ENCODE measurements at regions not wholly inside any gene's neighbourhood (a gene's known extent, or its start where the extent isn't known, plus 50 kb on each side); places are given as distances from the start of the nearest gene placed in this dataset.

DNA sequence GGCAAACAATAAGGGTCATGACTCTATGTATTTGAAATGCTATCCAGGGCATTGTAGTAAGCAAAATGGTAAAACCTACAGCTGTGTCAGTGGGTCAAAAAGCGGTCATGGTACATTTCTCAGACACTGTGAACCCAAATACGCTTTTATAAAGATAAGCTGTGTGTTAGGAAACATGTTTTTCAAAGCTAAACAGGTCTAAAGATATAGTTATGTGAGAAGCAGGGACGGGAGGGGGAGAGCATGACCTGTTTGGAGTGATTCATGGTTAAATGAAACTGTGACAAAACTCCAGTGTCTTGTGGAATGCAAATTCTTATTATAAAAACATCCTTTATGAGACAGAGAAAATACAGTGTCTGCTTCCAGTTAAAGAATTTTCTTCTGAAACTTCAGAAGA lies 205.4 kb upstream of the BMP2 start:
- Histone ChIP-seq H3K56ac (ENCODE audit: insufficient read length, low read depth, low read length) (no peak overlapping the region), H3K4ac (ENCODE audit: low read depth, low read length) (no peak overlapping the region), H3K27me3 (ENCODE audit: insufficient read depth, low read length) (no peaks in the 10 kb centered on the region), H3T11ph (ENCODE audit: low read length) (no peak overlapping the region), H4K91ac (ENCODE audit: insufficient read length, low read depth, low read length) (no peak overlapping the region), H4K20me1 (ENCODE audit: control insufficient read depth, insufficient read depth, insufficient read length) (no peaks in the 10 kb centered on the region), H4K8ac (replicated peaks; ENCODE audit: insufficient read length, low read depth, low read length) (no peak overlapping the region), H3K23me2 (ENCODE audit: insufficient read length, low read depth, low read length, poor library complexity, severe bottlenecking) (no peaks in the 10 kb centered on the region), H3K4me1 (ENCODE audit: insufficient read depth, low read length) (no peaks in the 10 kb centered on the region), H2AK5ac (ENCODE audit: insufficient read length, low read length) (no peak overlapping the region), H2BK120ac (ENCODE audit: low read depth, low read length, poor library complexity, severe bottlenecking) (no peak overlapping the region), H3K18ac (ENCODE audit: insufficient read length, low read depth, low read length) (no peak overlapping the region), H2BK20ac (ENCODE audit: low read depth, low read length, poor library complexity, severe bottlenecking) (no peak overlapping the region), H2BK12ac (ENCODE audit: insufficient read length, low read depth, low read length) (no peak overlapping the region), H2BK15ac (ENCODE audit: low read depth, low read length) (no peak overlapping the region), H4K5ac (ENCODE audit: insufficient read length, low read depth, low read length) (no peak overlapping the region), H3K9ac (ENCODE audit: extremely low read depth, insufficient read length, low read length) (no peak overlapping the region), H2AFZ (ENCODE audit: low read length) (no peak overlapping the region), H3K4me2 (ENCODE audit: insufficient read depth, insufficient read length, low read length) (no peak overlapping the region), H3K79me1 (ENCODE audit: insufficient read depth, low read depth, low read length, poor library complexity, severe bottlenecking) (no peaks in the 10 kb centered on the region), H3K79me2 (ENCODE audit: insufficient read depth, low read length) (no peaks in the 10 kb centered on the region), H3K27ac (ENCODE audit: insufficient read length, low read depth, low read length) (no peak overlapping the region), H3K14ac (ENCODE audit: insufficient read depth, low read length) (no peak overlapping the region), H3K9me3 (ENCODE audit: control insufficient read depth, low read depth, low read length) (no peaks in the 10 kb centered on the region), H2BK5ac (ENCODE audit: insufficient read length, low read length) (no peak overlapping the region), H3K23ac (ENCODE audit: insufficient read length, low read depth, low read length) (no peak overlapping the region)
- no peaks in the 10 kb centered on the region for H3K36me3 Mint-ChIP-seq (ENCODE audit: insufficient read depth in 1 of 3, low read depth in 3 of 3)
- WGBS (ENCODE audit: extremely low coverage, insufficient read length, low lambda C conversion rate): no CpG with 5 or more reads among the region's 3 CpGs
- H3K27ac Mint-ChIP-seq: no peak overlapping the region
- no peak for DNase-seq
- no peaks in the 10 kb centered on the region for H3K27me3 Mint-ChIP-seq (ENCODE audit: low read depth)
- H3K9me3 Mint-ChIP-seq: no peaks in the 10 kb centered on the region
- no peaks in the 10 kb centered on the region; a peak in 1 of 4 replicates for H3K4me1 Mint-ChIP-seq
- TF ChIP-seq, protein P1, sequence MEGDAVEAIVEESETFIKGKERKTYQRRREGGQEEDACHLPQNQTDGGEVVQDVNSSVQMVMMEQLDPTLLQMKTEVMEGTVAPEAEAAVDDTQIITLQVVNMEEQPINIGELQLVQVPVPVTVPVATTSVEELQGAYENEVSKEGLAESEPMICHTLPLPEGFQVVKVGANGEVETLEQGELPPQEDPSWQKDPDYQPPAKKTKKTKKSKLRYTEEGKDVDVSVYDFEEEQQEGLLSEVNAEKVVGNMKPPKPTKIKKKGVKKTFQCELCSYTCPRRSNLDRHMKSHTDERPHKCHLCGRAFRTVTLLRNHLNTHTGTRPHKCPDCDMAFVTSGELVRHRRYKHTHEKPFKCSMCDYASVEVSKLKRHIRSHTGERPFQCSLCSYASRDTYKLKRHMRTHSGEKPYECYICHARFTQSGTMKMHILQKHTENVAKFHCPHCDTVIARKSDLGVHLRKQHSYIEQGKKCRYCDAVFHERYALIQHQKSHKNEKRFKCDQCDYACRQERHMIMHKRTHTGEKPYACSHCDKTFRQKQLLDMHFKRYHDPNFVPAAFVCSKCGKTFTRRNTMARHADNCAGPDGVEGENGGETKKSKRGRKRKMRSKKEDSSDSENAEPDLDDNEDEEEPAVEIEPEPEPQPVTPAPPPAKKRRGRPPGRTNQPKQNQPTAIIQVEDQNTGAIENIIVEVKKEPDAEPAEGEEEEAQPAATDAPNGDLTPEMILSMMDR (conservative IDR thresholded peaks at IDR 0.05): no peak
- no peak overlapping the region for H3K4me3 Mint-ChIP-seq

Data from H9 (cell line).